ENCODE measurements at regions not wholly inside any gene's neighbourhood (a gene's known extent, or its start where the extent isn't known, plus 50 kb on each side); places are given as distances from the start of the nearest gene placed in this dataset.

- TF ChIP-seq CTCF (IDR thresholded peaks at IDR 0.05) (no peak), POLR2A (IDR thresholded peaks at IDR 0.05) (no peak)
Observed at GRCh38 chr5:67306965-67307607, 110.5 kb upstream of the CD180 start.
